GM21447 (cell line): ENCODE measurements at regions not wholly inside any gene's neighbourhood (a gene's known extent, or its start where the extent isn't known, plus 50 kb on each side); places are given as distances from the start of the nearest gene placed in this dataset.
"Not testable (repeated sequence)": the region's sequence is repeated elsewhere in the genome, so short reads cannot be mapped to it uniquely, and the experiment has no call there.

ENCODE experiments used
- ATAC-seq: cut with Tn5 transposase; IDR thresholded peaks from one replicate; pipeline ENCODE4 v1.9.1; 2021; ENCODE audit not compliant: unreplicated experiment

GRCh38 chr15:66882251-66883020, 180.4 kb downstream of the SMAD6 start:
- ATAC-seq, result no peak

- ATAC-seq, result no peak
Observed at GRCh38 chr15:66883284-66883911, 181.4 kb downstream of the SMAD6 start.

GRCh38 chr15:66884115-66884622, 181.2 kb upstream of the SMAD3 start:
- ATAC-seq, result no peak

- ATAC-seq, result no peak
Observed at GRCh38 chr15:66884661-66885237, 180.7 kb upstream of the SMAD3 start.

- ATAC-seq, result no peak
Observed at GRCh38 chr15:66885281-66885915, 180.0 kb upstream of the SMAD3 start.

- no peak for ATAC-seq
Observed at GRCh38 chr15:66886241-66886675, 179.1 kb upstream of the SMAD3 start.

- ATAC-seq, result no peak
Observed at GRCh38 chr15:66886686-66887273, 178.6 kb upstream of the SMAD3 start.

- ATAC-seq, result not testable (repeated sequence)
Observed at GRCh38 chr15:66889298-66889697, 176.1 kb upstream of the SMAD3 start.

- no peak for ATAC-seq
Observed at GRCh38 chr15:66891776-66892175, 173.6 kb upstream of the SMAD3 start.

GRCh38 chr15:66893294-66893693, 172.1 kb upstream of the SMAD3 start:
- ATAC-seq, result no peak

GRCh38 chr15:66894363-66894762, 171.0 kb upstream of the SMAD3 start:
- no peak for ATAC-seq

GRCh38 chr15:66894986-66895780, 170.2 kb upstream of the SMAD3 start:
- ATAC-seq, result no peak

GRCh38 chr15:66895794-66896453, 169.5 kb upstream of the SMAD3 start:
- no peak for ATAC-seq

- no peak for ATAC-seq
Observed at GRCh38 chr15:66896611-66897010, 168.8 kb upstream of the SMAD3 start.

- ATAC-seq, result no peak
Observed at GRCh38 chr15:66897416-66897815, 168.0 kb upstream of the SMAD3 start.

GRCh38 chr15:66897971-66898370, 167.4 kb upstream of the SMAD3 start:
- ATAC-seq, result no peak

- no peak for ATAC-seq
Observed at GRCh38 chr15:66898656-66899386, 166.6 kb upstream of the SMAD3 start.

GRCh38 chr15:66899555-66900350, 165.6 kb upstream of the SMAD3 start:
- ATAC-seq, result no peak
